ENCODE measurements at regions not wholly inside any gene's neighbourhood (a gene's known extent, or its start where the extent isn't known, plus 50 kb on each side); places are given as distances from the start of the nearest gene placed in this dataset.
A peak's percentile ranks its signal among the peaks of the same experiment; 100 is the strongest.
"Not testable (repeated sequence)": the region's sequence is repeated elsewhere in the genome, so short reads cannot be mapped to it uniquely, and the experiment has no call there.

- no peak for DNase-seq
Observed at GRCh38 chr4:43423276-43423675, 530.8 kb downstream of the GRXCR1 start.

DNA sequence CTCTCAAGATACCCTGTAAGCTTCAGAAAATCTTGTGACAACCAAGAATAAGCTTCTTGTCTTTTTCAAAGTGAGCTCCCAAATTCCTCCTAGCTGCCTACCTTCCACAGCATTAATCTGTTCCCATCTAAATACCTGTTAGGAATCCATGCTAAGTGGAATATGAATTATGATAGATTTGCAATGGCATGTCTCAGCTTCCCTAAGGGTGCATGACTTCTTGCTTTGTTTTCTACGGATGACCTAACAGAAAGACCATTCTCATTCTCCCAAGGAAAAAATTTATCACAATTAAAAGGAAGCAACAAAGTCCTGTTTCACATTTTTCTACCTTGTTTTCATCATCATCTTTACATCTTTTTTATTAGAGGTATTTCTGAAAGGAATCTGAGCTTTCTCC, 532.7 kb downstream of the GRXCR1 start:
- no peak for DNase-seq

DNA sequence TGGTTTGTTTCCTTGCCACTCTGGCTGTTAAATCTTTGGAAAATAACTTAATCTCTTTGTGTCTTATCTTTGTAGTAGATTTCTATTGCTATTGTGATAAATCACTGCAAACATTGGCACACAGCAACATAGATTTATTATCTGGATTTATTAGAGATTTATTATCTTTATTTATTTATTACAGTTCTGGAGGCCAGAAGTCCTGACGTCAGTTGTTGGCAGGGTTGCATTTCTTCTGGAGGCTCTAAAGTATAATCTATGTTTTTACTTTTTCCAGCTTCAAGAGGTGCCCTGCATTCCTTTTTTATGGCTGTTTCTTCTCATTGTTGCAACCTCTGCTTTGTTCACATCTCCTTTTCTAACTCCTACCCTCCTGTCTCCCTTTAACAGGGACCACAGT, 542.8 kb downstream of the GRXCR1 start:
- DNase-seq = no peak

GRCh38 chr4:43452948-43453347, 560.4 kb downstream of the GRXCR1 start:
- no peak for DNase-seq

DNA sequence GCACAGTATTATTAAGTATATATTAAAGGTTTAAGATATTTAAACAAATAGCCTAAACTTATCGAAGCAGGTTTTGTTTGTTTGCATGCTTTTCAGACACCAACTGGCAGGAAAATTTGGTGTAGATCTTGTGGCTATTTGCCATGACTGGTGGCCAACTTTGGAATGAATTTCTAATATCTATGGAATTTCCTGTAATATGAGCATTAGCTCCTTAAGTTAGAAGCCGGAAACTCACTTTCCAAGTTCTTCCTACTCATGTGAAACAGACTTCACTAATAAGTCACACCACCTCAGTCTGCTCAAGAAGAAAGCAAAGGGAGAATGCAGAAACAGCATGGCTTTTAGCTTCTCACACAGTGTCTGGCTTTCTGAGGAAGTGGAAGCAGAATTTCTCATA, 563.9 kb downstream of the GRXCR1 start:
- no peak for DNase-seq

- DNase-seq = no peak
Observed at GRCh38 chr4:43457866-43458265, 565.4 kb downstream of the GRXCR1 start.

- no peak for DNase-seq
Observed at GRCh38 chr4:43458293-43458692, 565.8 kb downstream of the GRXCR1 start.

DNA sequence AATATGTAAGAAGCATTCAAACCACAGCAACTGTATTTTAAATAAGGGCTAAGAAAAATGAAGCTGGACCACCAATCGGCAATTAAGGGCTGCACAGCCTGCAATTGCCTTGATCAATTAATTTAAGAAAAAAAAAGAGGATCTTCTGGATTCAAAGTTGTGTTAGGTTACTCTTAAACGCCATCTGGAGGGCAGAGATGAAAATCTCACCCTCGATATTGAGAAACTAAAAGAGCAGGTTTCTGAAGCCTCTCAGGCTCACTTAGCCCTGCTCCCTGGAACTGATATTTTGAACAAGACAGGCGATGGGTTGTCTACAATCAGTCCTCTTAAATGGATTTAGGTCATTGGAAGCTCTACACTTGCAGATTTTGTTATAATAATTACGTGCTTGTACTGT, 579.4 kb downstream of the GRXCR1 start:
- no peak for DNase-seq

DNA sequence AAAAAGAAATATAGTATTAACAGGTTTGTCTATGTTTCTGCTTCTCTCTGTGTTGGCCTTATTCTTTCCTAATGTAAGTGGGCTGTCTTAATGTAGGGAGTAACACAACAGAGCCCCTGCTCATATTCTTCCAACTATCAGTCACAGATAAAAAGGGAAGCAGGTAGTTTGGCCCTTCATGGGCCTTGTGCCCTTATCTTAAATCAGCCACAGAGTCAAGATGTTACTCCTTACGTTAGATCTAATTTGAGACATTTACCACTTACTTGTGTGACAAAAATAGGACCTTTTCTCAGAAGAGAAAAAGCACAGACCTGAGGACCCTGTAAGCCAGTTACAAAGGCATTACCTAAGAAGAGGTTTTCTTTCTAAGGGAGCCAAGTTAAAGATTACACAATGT, 589.0 kb downstream of the GRXCR1 start:
- DNase-seq = no peak

DNA sequence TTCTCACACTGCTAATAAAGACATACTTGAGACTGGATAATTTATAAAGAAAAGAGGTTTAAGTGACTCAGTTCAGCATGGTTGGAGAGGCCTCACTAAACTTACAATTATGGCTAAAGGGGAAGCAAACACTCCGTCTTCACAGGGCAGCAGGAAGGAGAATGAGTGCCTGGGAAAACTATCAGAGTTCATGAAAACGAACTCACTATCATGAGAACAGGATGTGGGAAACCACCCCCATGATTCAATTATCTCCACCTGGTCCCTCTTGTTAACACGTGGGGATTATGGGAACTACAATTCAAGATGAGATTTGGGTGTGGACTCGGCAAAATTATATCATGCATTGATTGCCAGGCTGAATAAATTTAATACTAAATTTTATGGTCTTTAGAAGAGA, 592.7 kb downstream of the GRXCR1 start:
- no peak for DNase-seq

DNA sequence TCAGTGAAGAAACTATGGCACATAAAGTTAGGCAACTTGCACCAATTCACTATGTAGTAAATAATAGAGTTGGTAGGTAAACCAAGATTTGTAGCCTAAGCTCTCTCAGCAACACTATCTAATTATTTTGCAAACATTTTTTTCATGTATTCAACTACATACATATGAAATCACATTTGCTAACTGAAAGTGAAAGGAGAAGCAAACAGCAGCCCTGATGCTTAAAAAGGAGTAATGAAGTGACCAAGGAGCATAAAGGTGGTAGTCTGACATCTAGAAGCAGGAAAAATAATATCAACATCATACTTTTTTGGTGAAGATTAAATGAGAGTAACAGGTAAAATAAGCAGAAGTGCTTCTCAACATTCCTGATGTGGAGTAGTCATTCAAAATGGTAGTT, 603.7 kb downstream of the GRXCR1 start:
- DNase-seq = no peak

- DNase-seq = no peak
Observed at GRCh38 chr4:43496602-43497001, 604.1 kb downstream of the GRXCR1 start.

GRCh38 chr4:43505823-43506222, 613.3 kb downstream of the GRXCR1 start:
- not testable (repeated sequence) for DNase-seq

- no peak for DNase-seq
Observed at GRCh38 chr4:43512253-43512652, 619.7 kb downstream of the GRXCR1 start.

DNA sequence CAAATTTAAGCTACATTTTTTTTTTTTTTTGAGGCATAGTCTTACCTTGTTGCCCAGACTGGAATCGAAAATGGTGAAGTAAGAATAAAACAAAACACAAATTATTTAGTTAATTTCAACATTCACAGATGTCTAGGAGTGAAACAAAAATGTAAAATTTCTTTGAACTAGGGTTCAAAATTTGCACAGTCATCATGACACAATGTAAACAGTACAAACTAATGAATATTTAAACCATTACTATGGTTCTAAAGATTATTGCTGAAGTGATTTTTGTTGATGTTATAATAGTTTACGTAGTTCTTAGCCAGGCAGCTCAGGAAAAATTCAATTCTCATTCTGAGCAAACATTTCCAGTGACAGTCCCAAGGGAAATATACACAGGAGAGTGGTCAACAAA, 633.1 kb downstream of the GRXCR1 start:
- DNase-seq = no peak

DNA sequence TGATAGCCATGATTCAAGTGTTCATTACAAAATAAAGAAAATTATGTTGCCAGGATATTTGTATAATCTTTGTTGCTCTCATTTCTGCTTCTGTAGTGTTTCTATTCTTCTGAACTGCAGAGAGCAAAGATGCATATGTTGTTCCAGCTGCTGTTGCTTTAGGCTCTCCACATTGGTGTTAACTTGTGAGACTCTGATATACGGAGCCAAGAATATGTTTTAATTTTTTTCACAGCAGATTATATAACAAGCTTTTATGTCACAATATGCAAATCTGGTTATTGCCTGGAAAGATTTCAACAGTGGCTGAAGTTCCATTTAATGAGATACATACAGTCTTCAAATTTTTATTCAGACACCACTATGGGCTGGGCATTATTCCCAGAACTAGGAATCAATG, 655.0 kb downstream of the GRXCR1 start:
- DNase-seq = peak in 1 of 56 donors; percentile 1

GRCh38 chr4:43550981-43551627, 658.6 kb downstream of the GRXCR1 start:
- no peak for DNase-seq

GRCh38 chr4:43556262-43556661, 663.7 kb downstream of the GRXCR1 start:
- no peak for DNase-seq

GRCh38 chr4:43560047-43560446, 667.5 kb downstream of the GRXCR1 start:
- DNase-seq = no peak

- no peak for DNase-seq
Observed at GRCh38 chr4:43564107-43564506, 671.6 kb downstream of the GRXCR1 start.

DNA sequence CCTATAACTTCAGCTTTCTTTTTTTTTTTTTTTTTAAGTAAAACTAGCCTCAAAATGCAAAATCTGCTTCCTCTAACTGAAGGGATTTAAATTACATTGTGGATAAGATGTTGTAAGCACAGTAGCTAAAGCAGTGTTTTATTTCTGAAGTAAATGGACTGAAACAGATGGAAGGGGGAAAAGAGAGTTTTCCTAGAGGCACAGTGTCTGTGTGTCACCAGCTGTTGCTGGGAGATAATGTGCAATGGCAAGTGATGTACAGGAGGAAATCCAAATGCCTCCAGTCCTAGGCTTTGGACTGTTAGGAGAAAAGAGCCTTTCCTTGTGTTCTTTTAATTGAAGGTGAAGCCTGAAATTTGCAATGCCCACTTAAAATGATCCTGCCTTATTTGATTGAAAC, 672.1 kb downstream of the GRXCR1 start:
- DNase-seq = no peak

GRCh38 chr4:43567644-43568043, 675.1 kb downstream of the GRXCR1 start:
- no peak for DNase-seq

GRCh38 chr4:43586813-43587212, 694.3 kb downstream of the GRXCR1 start:
- DNase-seq = no peak

DNA sequence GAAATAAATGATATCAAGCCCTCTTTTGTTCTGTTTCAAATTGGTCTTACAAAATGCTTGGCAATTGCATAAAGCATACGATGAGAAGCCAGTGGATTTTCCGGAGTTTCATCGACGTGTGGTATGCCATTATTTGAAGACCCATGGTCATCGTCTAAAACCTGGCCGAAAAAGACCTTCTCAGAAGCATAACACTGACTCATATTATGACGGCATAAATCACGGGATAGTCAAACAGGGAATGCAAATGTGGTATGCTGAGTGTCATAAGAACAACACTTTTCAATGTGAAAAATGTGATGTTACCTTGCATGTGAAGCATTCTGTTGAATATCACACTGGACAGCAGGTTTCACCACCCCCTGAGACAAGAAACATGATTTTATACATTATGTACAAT, 695.2 kb downstream of the GRXCR1 start:
- no peak for DNase-seq

Data from amygdala (tissue), 56 donors.